NCI-H2196 treated with DMSO at 0.1 percent for 48 hours (cell line): ENCODE measurements at regions not wholly inside any gene's neighbourhood (a gene's known extent, or its start where the extent isn't known, plus 50 kb on each side); places are given as distances from the start of the nearest gene placed in this dataset.
"Not testable (repeated sequence)": the region's sequence is repeated elsewhere in the genome, so short reads cannot be mapped to it uniquely, and the experiment has no call there.

ENCODE experiments used
- DNase-seq: peaks from one replicate; lab custom pipeline; 2025; ENCODE audit not compliant: unreplicated experiment; lab: John Stamatoyannopoulos, UW

- DNase-seq, result no peak
These were observed 96.1 kb upstream of the GRIP1 start for GRCh38 chr12:66774929-66775328.

GRCh38 chr12:66775871-66776270 is 97.0 kb upstream of the GRIP1 start:
- DNase-seq, result no peak

GRCh38 chr12:66776974-66777373 is 98.1 kb upstream of the GRIP1 start:
- DNase-seq, result no peak

DNA sequence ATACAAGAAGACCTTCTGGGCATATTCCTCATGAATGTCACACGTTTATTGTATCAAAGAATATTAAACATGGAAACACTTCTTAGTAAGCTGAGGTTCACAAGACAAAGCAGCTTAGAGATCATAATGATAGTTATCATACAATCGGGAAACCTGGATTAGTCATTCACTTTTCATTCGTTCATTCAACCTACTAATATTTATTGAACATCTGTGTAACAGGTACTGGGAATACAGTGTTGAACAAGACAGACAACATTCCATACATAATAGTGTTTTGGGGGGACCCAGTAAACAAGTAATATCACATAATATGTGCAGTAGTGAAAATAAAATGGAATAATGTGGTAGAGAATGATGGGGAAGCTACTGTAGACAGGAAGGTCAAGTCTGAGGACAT is 100.6 kb upstream of the GRIP1 start:
- no peak for DNase-seq

- DNase-seq, result no peak
These were observed 107.8 kb upstream of the GRIP1 start for GRCh38 chr12:66786531-66787308.

- no peak for DNase-seq
These were observed 120.7 kb upstream of the GRIP1 start for GRCh38 chr12:66799551-66799950.

DNA sequence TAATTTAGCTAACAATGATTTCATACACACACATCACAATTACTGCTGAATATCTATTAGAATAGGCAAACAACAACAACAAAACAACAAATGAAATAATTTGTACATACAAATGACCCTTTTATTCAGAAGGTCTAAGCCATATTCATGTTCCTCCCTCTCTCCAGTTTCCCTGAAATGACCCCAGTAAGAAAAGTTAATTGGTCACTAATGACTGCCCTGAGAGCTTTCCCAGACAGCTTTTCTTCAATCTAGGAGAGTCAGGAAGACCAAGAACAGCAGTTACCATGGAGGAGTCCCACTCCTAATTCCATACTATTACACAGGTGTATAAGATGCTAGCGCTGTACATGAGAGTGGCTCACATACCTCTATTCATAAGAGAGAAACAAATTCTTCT is 121.2 kb upstream of the GRIP1 start:
- DNase-seq, result no peak

DNA sequence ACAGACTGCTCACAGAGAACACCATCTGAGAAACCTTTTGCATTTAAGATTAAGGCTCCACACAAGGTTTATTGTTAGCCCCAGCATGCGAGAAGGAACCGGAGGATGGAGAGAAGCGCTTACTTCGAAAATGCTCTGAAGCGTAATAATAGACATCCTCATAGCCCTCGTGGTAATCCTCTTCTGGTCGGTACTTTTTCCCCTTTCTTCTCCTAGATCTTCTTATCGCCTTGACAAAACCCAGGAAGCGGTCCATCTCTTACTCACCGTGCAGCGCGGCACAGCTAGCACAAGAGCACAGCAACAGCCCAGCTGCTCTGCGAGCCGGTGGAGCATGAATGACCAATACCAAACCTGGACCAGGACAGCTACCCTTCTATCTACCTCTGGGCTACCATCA is 125.1 kb upstream of the GRIP1 start:
- DNase-seq, result no peak

GRCh38 chr12:66804563-66804974 is 125.7 kb upstream of the GRIP1 start:
- DNase-seq, result peak; percentile 15

- no peak for DNase-seq
These were observed 129.7 kb upstream of the GRIP1 start for GRCh38 chr12:66808606-66809005.

- peak; percentile 21 for DNase-seq
These were observed 134.4 kb upstream of the GRIP1 start for GRCh38 chr12:66813137-66813892.

DNA sequence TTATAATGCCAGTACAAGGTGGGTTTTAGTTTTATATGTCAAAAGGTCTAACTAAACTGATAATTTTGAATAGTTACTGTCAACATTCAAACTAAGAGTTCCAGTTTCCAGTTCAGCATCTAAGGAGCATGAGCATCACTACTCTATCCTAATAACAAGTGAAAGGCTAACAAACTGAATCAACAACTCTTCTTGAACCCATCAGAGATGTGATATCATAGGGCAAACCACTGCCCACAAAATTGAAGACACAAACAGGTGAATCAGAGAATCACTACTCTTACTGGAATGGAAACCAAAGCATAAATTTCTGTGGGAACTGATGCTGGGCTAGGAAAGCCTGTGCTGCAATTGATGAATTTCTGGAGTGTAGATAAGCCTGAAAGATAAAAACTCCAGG is 140.7 kb upstream of the GRIP1 start:
- DNase-seq, result no peak

DNA sequence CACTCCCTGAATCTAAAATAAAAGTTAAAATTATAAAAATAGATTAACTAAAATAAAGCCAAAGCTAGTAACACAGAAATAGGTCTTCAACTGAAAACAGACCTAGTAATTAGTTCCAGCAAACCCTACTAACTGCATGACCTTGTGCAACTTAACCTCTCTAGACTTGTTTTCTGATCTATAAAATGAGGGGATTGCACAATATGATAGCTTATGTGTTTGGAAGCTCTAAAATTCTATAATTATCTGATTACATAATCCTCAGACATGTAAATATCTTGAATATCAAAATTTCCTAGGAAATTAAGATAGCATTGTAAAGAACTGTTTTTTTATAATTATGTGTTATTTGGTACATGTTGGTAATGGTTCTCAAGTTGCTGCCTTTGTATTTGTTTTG is 144.1 kb upstream of the GRIP1 start:
- DNase-seq, result no peak

DNA sequence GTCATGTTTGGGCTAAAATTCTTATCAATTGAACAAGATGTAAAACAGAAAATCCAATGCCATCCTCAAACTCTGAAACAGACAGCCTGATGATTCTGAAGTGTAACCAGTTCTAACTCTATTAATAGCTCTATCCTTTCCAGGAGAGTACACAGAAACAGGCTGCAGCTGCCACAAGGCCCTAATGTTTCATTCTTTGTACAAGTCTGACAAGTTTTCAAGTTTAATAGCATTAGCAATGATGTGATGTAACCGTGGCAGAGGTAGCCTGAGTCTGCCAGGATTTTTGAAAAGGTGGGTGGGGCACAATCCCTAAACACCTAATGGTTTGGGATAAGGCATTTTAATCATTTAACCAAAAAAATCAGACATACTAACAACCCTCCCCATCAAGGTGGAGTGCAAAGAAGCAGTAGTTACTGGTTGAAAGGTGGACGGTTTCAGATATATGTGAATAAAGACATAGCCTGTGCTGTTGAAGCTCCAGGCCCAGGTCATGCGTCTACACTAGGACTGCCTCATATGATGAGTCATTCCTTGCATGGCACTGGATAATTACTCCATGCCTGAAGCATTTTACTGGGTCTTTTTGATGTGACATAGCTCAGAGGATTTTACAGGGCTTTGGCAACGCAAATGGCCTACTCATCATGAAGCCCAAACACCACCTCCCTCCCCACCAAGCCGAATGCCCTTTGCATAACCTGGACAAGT is 145.1 kb upstream of the GRIP1 start:
- peak; percentile 21 for DNase-seq

DNA sequence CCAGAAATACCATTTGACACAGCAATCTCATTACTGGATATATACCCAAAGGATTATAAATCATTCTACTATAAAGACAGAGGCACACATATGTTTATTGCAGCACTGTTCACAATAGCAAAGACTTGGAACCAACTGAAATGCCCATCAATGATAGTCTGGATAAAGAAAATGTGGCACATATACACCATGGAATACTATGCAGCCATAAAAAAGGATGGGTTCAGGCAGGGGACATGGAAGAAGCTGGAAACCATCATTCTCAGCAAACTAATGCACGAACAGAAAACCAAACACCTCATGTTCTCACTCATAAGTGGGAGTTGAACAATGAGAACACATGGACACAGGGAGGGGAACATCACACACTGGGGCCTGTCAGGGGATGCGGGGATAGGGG is 147.0 kb upstream of the GRIP1 start:
- DNase-seq, result not testable (repeated sequence)

DNA sequence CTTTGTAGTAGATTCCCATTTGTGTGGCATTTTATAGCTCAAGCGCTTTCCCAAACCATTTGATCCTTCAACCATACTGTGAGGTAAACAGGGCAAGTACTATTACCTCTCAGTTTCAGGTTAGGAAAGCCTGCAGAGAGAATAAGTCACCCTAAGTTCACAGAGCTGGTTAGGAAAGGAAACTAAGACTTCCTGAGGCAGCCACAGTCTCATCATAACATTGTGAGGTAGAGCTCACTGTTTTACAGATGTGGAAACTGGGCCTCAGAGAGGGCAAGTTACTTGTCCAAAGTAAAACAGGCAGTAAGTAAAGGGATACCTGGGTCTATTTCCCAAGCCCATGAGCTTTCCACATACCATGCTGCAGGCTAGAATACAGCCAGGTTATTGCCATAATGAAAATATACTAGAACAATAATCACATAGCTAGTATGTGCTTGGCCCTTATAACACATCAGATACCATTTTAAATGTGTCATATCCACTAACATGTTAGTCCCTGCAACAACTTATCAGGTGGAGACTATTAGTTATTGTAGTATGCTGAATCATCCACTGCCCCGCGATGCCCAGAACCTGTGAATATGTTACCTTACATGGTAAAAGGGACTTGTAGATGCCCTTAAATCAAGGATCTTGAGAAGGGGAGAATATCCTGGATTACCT is 150.9 kb upstream of the GRIP1 start:
- no peak for DNase-seq

- no peak for DNase-seq
These were observed 152.6 kb upstream of the GRIP1 start for GRCh38 chr12:66831495-66831894.

DNA sequence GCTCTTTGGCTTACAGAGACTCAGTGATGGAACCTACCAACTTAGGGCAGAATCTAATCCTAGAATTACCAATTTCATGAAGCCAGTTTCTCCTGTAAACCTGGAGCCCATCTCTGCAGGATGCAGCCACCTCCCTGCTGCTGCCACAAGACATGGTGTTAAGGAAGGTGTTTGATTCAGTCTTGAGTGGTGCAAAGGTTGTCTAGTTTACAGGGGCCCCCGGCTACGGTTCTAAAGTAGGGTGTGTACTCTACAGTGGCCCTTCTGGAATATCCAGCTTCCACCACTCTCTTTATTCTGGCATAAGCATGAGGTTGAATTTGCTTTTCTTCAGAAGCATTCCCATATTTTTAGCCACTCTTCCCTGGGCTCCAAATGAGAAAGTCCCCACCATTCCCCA is 154.1 kb upstream of the GRIP1 start:
- DNase-seq, result no peak

GRCh38 chr12:66836623-66837310 is 157.9 kb upstream of the GRIP1 start:
- DNase-seq, result no peak

DNA sequence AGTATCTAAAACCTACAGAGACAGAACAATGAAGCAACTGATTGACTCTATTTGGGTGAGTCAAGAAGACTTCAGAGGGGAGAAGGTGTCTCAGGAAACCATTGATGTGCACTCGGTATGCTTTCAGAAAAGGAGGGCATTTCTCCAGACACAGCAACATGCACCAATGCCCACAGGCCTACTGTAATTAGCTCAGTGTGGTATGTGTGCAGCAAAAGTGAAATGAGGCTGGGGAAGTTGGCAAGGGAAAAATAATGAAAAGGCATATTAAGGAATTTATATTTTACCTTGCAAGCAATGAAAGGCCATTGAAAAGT is 158.4 kb upstream of the GRIP1 start:
- no peak for DNase-seq

- no peak for DNase-seq
These were observed 159.5 kb upstream of the GRIP1 start for GRCh38 chr12:66838366-66838765.
